ENCODE measurements at regions not wholly inside any gene's neighbourhood (a gene's known extent, or its start where the extent isn't known, plus 50 kb on each side); places are given as distances from the start of the nearest gene placed in this dataset.

DNA sequence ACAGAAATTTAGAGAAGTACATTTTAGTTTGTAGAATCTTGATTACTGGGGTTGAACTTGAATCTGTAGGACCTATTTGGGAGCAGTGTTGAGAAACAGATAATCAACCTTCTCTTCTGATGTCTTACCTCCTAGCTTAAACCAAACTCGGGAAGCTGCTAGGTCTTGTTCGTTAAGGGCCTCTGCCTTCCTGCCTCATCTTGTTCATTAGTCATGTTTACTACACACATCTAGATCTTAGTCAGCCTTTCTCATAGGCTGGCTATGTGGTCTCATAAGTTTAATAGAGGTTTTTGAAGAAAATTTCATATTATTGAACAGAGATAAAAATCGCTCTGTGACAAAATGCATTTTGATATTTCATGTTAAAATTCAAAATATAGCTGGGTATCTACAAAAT lies 331.0 kb upstream of the EDIL3 start:
- TF ChIP-seq POLR2AphosphoS5 (IDR thresholded peaks at IDR 0.05; ENCODE audit: low read depth, low read length) (no peak), POLR2A (IDR thresholded peaks at IDR 0.05; ENCODE audit: low read depth, low read length) (no peak)
